ENCODE measurements at regions not wholly inside any gene's neighbourhood (a gene's known extent, or its start where the extent isn't known, plus 50 kb on each side); places are given as distances from the start of the nearest gene placed in this dataset.
"Not testable (repeated sequence)": the region's sequence is repeated elsewhere in the genome, so short reads cannot be mapped to it uniquely, and the experiment has no call there.

DNA sequence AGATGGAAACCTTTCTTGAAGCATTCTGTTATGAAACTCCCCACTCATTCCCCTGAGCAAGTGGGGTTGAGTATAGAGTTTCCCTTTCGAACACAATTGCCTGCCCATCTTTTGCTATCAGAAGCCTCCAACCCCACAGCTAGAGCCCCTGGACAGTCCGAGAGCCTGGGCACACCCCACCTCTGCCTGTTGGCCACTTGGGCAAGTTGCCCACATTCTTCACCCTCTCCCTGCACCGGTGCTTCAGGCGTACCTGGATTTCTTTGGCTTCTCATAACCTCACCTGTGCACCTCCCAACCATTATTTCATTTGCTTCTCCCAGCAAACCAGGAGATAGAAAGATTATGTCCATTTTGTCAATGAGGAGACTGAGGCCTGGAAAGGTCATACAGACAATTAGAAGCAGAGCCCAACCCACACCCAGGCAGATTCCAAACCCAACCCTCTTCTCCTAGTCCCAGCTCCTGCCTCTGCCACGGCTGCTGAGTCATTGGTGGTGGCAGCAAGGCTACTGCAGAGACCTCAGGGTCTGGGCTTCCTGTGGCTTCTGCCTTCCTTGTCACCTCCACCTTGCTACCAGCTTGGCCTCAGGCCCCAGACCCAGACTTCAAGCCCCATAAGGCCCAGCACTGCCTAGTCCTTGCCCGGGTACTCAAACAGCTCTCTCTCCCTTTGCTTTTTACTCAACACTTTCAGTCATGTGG is 118.7 kb upstream of the ZBTB40 start:
- H3K27ac Mint-ChIP-seq: no peak overlapping the region

DNA sequence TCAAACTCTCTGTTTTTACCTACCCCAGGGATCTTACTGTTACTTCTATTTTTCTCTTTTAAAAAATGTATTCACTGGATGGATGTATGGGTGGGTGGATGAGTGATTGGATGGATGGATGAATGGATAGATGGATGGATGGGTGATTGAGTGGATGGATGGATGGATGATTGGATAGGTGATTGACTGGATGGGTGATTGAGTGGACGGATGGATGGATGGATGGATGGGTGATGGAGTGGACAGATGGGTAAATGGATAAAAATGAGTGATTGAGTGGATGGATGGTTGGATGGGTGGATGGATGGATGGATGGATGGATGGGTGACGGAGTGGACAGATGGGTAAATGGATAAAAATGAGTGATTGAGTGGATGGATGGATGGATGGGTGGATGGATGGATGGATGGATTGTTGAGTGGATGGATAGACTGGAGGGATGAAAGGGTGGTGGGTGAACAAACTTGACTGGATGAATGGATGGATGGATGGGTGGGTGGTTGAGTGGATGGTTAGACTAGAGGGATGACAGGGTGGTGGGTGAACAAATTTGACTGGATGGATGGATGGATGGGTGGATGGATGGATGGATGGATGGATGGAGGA is 118.0 kb upstream of the ZBTB40 start:
- no peak for DNase-seq
- H3K36me3 Mint-ChIP-seq (ENCODE audit: low read depth): no peaks in the 10 kb centered on the region
- H3K27me3 Mint-ChIP-seq (ENCODE audit: low read depth, poor library complexity): peaks cover 32% of the 10 kb centered on the region
- TF ChIP-seq, protein P1, sequence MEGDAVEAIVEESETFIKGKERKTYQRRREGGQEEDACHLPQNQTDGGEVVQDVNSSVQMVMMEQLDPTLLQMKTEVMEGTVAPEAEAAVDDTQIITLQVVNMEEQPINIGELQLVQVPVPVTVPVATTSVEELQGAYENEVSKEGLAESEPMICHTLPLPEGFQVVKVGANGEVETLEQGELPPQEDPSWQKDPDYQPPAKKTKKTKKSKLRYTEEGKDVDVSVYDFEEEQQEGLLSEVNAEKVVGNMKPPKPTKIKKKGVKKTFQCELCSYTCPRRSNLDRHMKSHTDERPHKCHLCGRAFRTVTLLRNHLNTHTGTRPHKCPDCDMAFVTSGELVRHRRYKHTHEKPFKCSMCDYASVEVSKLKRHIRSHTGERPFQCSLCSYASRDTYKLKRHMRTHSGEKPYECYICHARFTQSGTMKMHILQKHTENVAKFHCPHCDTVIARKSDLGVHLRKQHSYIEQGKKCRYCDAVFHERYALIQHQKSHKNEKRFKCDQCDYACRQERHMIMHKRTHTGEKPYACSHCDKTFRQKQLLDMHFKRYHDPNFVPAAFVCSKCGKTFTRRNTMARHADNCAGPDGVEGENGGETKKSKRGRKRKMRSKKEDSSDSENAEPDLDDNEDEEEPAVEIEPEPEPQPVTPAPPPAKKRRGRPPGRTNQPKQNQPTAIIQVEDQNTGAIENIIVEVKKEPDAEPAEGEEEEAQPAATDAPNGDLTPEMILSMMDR (IDR thresholded peaks at IDR 0.05): no peak
- H3K4me1 Mint-ChIP-seq: peaks cover 49% of the 10 kb centered on the region
- H3K9me3 Mint-ChIP-seq: peaks cover 7% of the 10 kb centered on the region
- no peak overlapping the region for H3K27ac Mint-ChIP-seq
- no peak overlapping the region for H3K4me3 Mint-ChIP-seq

More for the DNA sequence above, 118.7 kb upstream of the ZBTB40 start:
- peaks cover 7% of the 10 kb centered on the region for H3K9me3 Mint-ChIP-seq
- H3K4me1 Mint-ChIP-seq: peaks cover 56% of the 10 kb centered on the region
- DNase-seq: no peak
- peaks cover 38% of the 10 kb centered on the region for H3K27me3 Mint-ChIP-seq (ENCODE audit: low read depth, poor library complexity)
- no peaks in the 10 kb centered on the region for H3K36me3 Mint-ChIP-seq (ENCODE audit: low read depth)
- TF ChIP-seq, protein P1 (IDR thresholded peaks at IDR 0.05): no peak
- no peak overlapping the region for H3K4me3 Mint-ChIP-seq

DNA sequence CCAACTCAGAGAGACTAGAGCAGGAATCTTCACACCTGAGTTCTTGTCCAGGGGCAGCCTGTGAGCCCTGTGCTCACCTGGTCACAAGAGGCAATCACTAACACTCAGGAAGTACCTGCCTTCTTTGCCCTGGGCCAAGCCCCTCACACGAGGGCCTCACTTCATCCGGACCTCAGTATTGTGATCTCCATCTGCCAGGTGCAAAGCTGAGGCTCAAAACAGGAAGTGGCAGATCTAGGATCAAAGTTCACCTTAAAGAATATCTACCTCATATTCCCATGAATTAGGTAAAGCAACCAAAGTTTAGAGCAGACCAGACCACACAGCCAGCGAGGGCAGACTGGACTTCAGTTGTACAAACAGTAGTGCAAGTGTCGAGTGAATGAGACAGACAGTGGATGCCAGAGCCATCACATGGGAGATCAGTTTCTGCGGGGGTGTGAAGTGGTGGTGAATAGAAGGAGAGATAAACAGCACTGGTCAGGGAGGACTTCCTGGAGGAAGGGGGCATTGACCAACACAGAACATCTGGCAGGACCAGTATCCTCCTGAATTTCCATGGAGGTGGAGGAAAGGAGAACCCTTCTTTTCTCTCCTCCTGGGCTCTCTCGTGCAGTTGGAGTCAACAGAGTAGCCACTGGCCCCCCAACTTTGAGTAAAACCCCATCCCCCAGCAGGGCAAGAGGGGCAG is 116.6 kb upstream of the ZBTB40 start:
- H3K4me3 Mint-ChIP-seq: no peak overlapping the region
- H3K27ac Mint-ChIP-seq: no peak overlapping the region
- peaks cover 7% of the 10 kb centered on the region for H3K9me3 Mint-ChIP-seq
- TF ChIP-seq, protein P1 (IDR thresholded peaks at IDR 0.05): no peak
- H3K36me3 Mint-ChIP-seq (ENCODE audit: low read depth): no peaks in the 10 kb centered on the region
- peaks cover 18% of the 10 kb centered on the region for H3K27me3 Mint-ChIP-seq (ENCODE audit: low read depth, poor library complexity)
- DNase-seq: no peak
- H3K4me1 Mint-ChIP-seq: peaks cover 41% of the 10 kb centered on the region

DNA sequence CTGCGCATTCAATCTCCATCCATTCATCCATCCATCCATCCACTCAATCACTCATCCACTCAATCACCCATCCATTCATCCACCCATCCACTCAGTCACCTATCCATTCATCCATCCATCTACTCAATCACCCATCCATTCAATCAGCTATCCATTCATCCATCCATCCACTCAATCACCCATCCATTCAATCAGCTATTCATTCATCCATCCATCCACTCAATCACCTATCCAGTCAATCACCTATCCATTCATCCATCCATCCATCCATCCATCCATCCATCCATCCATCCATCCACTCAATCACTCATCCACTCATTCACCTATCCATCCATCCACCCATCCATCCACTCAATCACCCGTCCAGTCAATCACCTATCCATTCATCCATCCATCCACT is 115.4 kb upstream of the ZBTB40 start:
- H3K4me1 Mint-ChIP-seq: peaks cover 35% of the 10 kb centered on the region

DNA sequence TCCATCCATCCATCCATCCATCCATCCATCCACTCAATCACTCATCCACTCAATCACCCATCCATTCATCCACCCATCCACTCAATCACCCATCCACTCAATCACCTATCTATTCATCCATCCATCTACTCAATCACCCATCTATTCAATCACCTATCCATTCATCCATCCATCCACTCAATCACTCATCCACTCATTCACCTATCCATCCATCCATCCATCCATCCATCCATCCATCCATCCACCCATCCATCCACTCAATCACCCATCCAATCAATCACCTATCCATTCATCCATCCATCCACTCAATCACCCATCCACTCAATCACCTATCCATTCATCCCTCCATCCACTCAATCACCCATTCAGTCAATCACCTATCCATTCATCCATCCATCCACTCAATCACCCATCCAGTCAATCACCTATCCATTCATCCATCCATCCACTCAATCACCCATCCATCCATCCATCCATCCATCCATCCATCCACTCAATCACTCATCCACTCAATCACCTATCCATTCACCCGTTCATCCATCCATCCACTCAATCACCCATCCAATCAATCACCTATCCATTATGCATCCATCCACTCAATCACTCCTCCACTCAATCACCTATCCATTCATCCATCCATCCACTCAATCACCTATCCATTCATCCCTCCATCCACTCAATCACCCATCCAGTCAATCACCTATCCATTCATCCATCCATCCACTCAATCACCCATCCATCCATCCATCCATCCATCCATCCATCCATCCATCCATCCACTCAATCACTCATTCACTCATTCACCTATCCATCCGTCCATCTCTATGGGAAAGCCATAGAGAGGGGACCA is 114.7 kb upstream of the ZBTB40 start:
- H3K36me3 Mint-ChIP-seq (ENCODE audit: low read depth); H3K27ac Mint-ChIP-seq; H3K4me3 Mint-ChIP-seq; H3K27me3 Mint-ChIP-seq (ENCODE audit: low read depth, poor library complexity); DNase-seq; H3K9me3 Mint-ChIP-seq: not testable (repeated sequence)
- H3K4me1 Mint-ChIP-seq: peaks cover 34% of the 10 kb centered on the region

More for the DNA sequence above, 115.4 kb upstream of the ZBTB40 start:
- not testable (repeated sequence) for DNase-seq; H3K36me3 Mint-ChIP-seq (ENCODE audit: low read depth); H3K27ac Mint-ChIP-seq; H3K9me3 Mint-ChIP-seq; H3K4me3 Mint-ChIP-seq; H3K27me3 Mint-ChIP-seq (ENCODE audit: low read depth, poor library complexity)

DNA sequence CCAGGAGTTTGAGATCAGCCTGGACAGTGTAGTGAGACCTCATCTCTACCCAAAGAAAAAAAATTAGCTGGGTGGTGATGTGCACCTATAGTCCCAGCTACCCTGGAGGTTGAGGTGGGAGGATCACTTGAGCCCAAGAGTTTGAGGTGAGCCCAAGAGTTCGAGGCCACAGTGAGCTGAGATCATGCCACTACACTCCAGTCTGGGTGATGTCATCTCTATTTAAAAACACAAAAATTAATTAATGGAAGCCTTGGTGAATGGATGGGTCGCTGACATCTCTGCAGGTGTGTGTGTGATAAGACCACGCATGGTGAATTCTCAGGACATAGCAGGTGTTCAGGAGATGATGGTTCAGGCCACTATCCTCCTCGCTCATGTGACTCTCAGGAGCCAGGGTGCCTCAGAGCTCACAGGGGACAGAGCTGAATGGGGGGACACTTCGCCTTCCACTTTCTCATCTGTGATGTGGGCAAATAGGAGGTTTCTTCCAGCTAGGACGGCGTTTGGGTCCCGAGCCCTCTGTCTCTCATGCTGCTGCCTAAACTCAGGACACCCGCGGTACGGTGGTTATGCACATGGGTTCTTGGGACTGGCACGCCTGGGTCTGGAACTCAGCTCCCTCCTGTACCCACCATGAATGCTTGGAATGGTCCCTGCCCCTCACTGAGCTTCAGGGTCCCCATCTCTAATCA is 113.4 kb upstream of the ZBTB40 start:
- TF ChIP-seq, protein P1 (IDR thresholded peaks at IDR 0.05): no peak
- Mint-ChIP-seq H3K27ac (no peak overlapping the region), H3K9me3 (peaks cover 7% of the 10 kb centered on the region), H3K4me1 (peaks cover 32% of the 10 kb centered on the region), H3K4me3 (no peak overlapping the region), H3K36me3 (ENCODE audit: low read depth) (no peaks in the 10 kb centered on the region), H3K27me3 (ENCODE audit: low read depth, poor library complexity) (peaks cover 16% of the 10 kb centered on the region)
- DNase-seq: no peak

All from nephron progenitor cell (in vitro differentiated cells).